Fibroblast of lung (primary cell): ENCODE measurements at regions not wholly inside any gene's neighbourhood (a gene's known extent, or its start where the extent isn't known, plus 50 kb on each side); places are given as distances from the start of the nearest gene placed in this dataset.

ENCODE experiments used
- DNase-seq, 2 donors: peaks; one replicate each; pipeline versions ENCODE4 v3.0.0 to v3.0.0-alpha.2; 2010; ENCODE audit warnings: low read depth in 2 of 2
- H2AFZ ChIP-seq: 2 replicates; pipeline ENCODE4 v1.5.1; 2012; ENCODE audit warnings: low read length, control low read depth, inconsistent platforms
- H3K27ac ChIP-seq: 2 replicates; pipeline ENCODE4 v1.5.1; 2011; ENCODE audit warnings: low read length, control low read depth; ENCODE audit not compliant: insufficient read depth
- H3K27me3 ChIP-seq: 2 replicates; pipeline ENCODE4 v1.5.1; 2011; ENCODE audit warnings: mild to moderate bottlenecking, low read length; ENCODE audit not compliant: control insufficient read depth, insufficient read depth
- H3K36me3 ChIP-seq: 2 replicates; pipeline ENCODE4 v1.5.1; 2011; ENCODE audit warnings: low read length; ENCODE audit not compliant: control insufficient read depth, insufficient read depth
- H3K4me1 ChIP-seq: 2 replicates; pipeline ENCODE4 v1.5.1; 2011; ENCODE audit warnings: low read length; ENCODE audit not compliant: control insufficient read depth, insufficient read depth; ENCODE audit errors: extremely low read depth
- H3K4me2 ChIP-seq: 2 replicates; pipeline ENCODE4 v1.5.1; 2011; ENCODE audit warnings: low read length, control low read depth; ENCODE audit not compliant: insufficient read depth; ENCODE audit errors: extremely low read depth
- H3K4me3 ChIP-seq, 4 experiments: fragments of 200-600 bp in 1 of 4; sonication (generic) in 1 of 4; replicated peaks in 1 of 4; 2 replicates each; pipeline ENCODE4 v1.5.1; 2011 to 2016; ENCODE audit warnings: low read length in 4 of 4, low read depth in 3 of 4, mild to moderate bottlenecking in 3 of 4, control low read depth in 2 of 4, inconsistent platforms in 1 of 4, mixed read lengths in 1 of 4; ENCODE audit not compliant: insufficient read depth in 1 of 4; ENCODE audit errors: control extremely low read depth in 1 of 4
- H3K79me2 ChIP-seq: 2 replicates; pipeline ENCODE4 v1.5.1; 2012; ENCODE audit warnings: mild to moderate bottlenecking, low read length, inconsistent platforms; ENCODE audit not compliant: control insufficient read depth, insufficient read depth
- H3K9ac ChIP-seq: 2 replicates; pipeline ENCODE4 v1.5.1; 2011; ENCODE audit warnings: mild to moderate bottlenecking, low read length, control low read depth; ENCODE audit not compliant: insufficient read depth
- H3K9me3 ChIP-seq: 2 replicates; pipeline ENCODE4 v1.5.1; 2012; ENCODE audit warnings: low read depth, low read length; ENCODE audit not compliant: control insufficient read depth, insufficient read depth
- H4K20me1 ChIP-seq: 2 replicates; pipeline ENCODE4 v1.5.1; 2011; ENCODE audit warnings: low read length; ENCODE audit not compliant: control insufficient read depth, insufficient read depth; ENCODE audit errors: extremely low read depth
- EZH2 ChIP-seq: IDR thresholded peaks from 2 replicates; pipeline ENCODE4 v1.5.1; 2012; ENCODE audit warnings: low read length, control low read depth, mild to moderate bottlenecking; ENCODE audit errors: missing control alignments
- TF ChIP-seq, protein P1 (sequence below), 2 donors: IDR thresholded peaks in 1 of 2; conservative IDR thresholded peaks in 1 of 2; 1 replicate in 1 of 2; 2 replicates in 1 of 2; pipeline ENCODE4 v1.5.1; 2011 to 2012; ENCODE audit warnings: low read length in 2 of 2, control low read depth in 1 of 2, inconsistent platforms in 1 of 2, low read depth in 1 of 2, mild to moderate bottlenecking in 1 of 2

DNA sequence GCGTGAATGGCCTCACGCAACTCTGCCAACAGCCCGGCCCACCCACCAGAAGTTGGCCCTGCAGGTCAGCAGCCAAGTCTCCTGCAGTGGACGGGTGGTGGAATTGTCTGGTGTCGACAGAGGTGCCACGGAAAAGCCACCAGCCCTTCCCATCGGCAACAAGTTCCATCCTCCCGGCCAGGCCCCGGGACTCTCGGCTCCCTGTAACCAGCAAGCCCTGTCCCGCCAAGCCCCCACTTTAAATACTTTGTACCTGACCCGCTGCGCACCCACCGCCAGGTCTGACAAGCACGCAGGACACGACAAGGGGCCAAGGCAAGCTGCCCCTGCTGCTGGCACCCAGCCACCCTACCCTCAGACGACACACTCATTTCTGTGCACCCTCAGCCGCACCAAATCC lies 100.8 kb downstream of the RBFOX3 start:
- no peak overlapping the region for H3K9ac ChIP-seq
- H3K27ac ChIP-seq, result no peak overlapping the region
- H3K4me2 ChIP-seq, result no peak overlapping the region
- no peaks in the 10 kb centered on the region for H3K36me3 ChIP-seq
- no peaks in the 10 kb centered on the region for H3K27me3 ChIP-seq
- no peaks in the 10 kb centered on the region for H3K79me2 ChIP-seq
- no peak for DNase-seq
- TF ChIP-seq, protein P1, sequence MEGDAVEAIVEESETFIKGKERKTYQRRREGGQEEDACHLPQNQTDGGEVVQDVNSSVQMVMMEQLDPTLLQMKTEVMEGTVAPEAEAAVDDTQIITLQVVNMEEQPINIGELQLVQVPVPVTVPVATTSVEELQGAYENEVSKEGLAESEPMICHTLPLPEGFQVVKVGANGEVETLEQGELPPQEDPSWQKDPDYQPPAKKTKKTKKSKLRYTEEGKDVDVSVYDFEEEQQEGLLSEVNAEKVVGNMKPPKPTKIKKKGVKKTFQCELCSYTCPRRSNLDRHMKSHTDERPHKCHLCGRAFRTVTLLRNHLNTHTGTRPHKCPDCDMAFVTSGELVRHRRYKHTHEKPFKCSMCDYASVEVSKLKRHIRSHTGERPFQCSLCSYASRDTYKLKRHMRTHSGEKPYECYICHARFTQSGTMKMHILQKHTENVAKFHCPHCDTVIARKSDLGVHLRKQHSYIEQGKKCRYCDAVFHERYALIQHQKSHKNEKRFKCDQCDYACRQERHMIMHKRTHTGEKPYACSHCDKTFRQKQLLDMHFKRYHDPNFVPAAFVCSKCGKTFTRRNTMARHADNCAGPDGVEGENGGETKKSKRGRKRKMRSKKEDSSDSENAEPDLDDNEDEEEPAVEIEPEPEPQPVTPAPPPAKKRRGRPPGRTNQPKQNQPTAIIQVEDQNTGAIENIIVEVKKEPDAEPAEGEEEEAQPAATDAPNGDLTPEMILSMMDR (conservative IDR thresholded peaks at IDR 0.05 in 1 of 2, IDR thresholded peaks at IDR 0.05 in 1 of 2; ENCODE audit: low read depth in 1 of 2, low read length in 2 of 2), result no peak
- TF ChIP-seq EZH2, result no peak
- no peaks in the 10 kb centered on the region for H3K4me1 ChIP-seq
- H2AFZ ChIP-seq, result no peak overlapping the region
- no peaks in the 10 kb centered on the region for H3K9me3 ChIP-seq
- H3K4me3 ChIP-seq, result no peak overlapping the region
- H4K20me1 ChIP-seq, result no peaks in the 10 kb centered on the region

DNA sequence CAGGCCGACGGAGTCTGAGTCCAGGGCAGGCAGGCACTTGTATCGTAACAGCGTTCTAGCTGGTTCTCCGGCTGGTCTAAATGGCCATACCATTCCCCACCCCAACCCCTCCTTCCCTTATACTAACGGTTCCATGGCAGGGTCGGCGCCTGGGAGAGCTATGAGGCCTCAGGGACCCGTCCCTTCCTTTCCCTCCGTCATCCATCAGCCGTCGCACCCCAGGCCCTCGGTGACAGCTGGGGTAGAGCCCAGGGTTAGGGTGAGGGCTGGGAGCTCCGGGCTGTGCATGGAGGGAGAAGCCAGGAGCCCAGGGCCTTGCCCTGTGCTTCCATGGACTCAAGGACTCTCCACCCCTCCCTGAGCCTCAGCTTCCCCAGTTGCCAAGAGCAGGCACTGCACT lies 101.4 kb downstream of the RBFOX3 start:
- H3K9ac ChIP-seq, result no peak overlapping the region
- H3K27me3 ChIP-seq, result no peaks in the 10 kb centered on the region
- H3K79me2 ChIP-seq, result no peaks in the 10 kb centered on the region
- no peaks in the 10 kb centered on the region for H4K20me1 ChIP-seq
- no peak overlapping the region for H3K4me2 ChIP-seq
- H3K36me3 ChIP-seq, result no peaks in the 10 kb centered on the region
- no peak overlapping the region for H3K27ac ChIP-seq
- no peak overlapping the region for H2AFZ ChIP-seq
- TF ChIP-seq, protein P1 (conservative IDR thresholded peaks at IDR 0.05 in 1 of 2, IDR thresholded peaks at IDR 0.05 in 1 of 2; ENCODE audit: low read depth in 1 of 2, low read length in 2 of 2), result no peak
- TF ChIP-seq EZH2, result no peak
- no peaks in the 10 kb centered on the region for H3K9me3 ChIP-seq
- no peak overlapping the region for H3K4me3 ChIP-seq
- DNase-seq, result no peak
- H3K4me1 ChIP-seq, result no peaks in the 10 kb centered on the region

DNA sequence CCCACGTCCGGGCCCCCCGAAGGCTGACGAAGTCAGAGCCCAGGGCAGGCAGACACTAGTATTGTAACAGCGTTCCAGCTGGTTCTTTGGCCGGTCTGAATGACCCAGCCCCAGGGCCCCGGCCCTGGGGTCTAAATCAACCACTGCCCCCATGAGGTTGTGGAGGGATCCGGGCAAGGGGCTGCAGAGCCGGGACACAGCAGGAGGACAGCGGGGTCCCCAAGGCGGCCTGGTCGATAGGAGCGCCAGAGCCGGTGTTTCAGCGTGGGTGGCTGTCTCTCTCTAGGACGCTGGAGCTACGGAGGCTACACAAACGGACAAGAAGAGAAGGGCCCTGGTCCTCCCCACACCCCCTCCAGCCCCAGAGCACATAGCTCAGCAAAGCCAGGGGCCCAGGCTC lies 101.8 kb downstream of the RBFOX3 start:
- Histone ChIP-seq H3K36me3 (no peaks in the 10 kb centered on the region), H3K4me1 (no peaks in the 10 kb centered on the region), H3K9me3 (no peaks in the 10 kb centered on the region), H4K20me1 (no peaks in the 10 kb centered on the region), H3K9ac (no peak overlapping the region), H3K27me3 (no peaks in the 10 kb centered on the region), H3K4me3 (no peak overlapping the region), H2AFZ (no peak overlapping the region), H3K79me2 (no peaks in the 10 kb centered on the region), H3K4me2 (no peak overlapping the region), H3K27ac (no peak overlapping the region)
- no peak for DNase-seq
- TF ChIP-seq EZH2, result no peak
- TF ChIP-seq, protein P1 (conservative IDR thresholded peaks at IDR 0.05 in 1 of 2, IDR thresholded peaks at IDR 0.05 in 1 of 2; ENCODE audit: low read depth in 1 of 2, low read length in 2 of 2), result no peak
